ENCODE measurements at regions not wholly inside any gene's neighbourhood (a gene's known extent, or its start where the extent isn't known, plus 50 kb on each side); places are given as distances from the start of the nearest gene placed in this dataset.
A peak's percentile ranks its signal among the peaks of the same experiment; 100 is the strongest.
"Not testable (repeated sequence)": the region's sequence is repeated elsewhere in the genome, so short reads cannot be mapped to it uniquely, and the experiment has no call there.

DNA sequence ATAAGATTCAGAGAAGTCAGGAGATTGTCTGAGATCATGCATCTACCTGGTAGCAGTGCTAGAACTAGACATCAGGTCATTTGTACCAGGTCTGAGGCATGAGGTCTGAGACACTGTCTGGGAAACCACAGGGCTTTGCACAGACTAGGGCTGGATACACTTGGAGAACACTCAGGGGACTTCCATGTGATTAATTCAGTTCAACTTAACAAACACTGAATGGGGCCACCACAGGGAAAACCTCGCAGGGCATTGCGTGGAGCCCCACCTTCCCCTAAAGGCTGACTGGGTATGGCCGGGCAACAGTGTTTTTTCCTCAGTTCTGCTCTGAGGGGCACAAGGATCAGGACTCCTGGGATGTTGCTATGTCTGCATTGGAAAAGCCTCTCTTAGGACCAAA, 86.5 kb upstream of the WARS2 start:
- TF ChIP-seq POLR2A (IDR thresholded peaks at IDR 0.05; ENCODE audit: low read length) (no peak), GATA1 (IDR thresholded peaks at IDR 0.05; ENCODE audit: low read depth, low read length) (no peak)
- no peak for DNase-seq

GRCh38 chr1:119227456-119227855, 87.0 kb upstream of the WARS2 start:
- TF ChIP-seq GATA1 (IDR thresholded peaks at IDR 0.05; ENCODE audit: low read depth, low read length) = no peak
- TF ChIP-seq POLR2A (IDR thresholded peaks at IDR 0.05; ENCODE audit: low read length) = no peak
- DNase-seq = peak in 1 of 2 experiments; percentile 4

GRCh38 chr1:119228335-119229080, 88.1 kb upstream of the WARS2 start:
- TF ChIP-seq POLR2A (IDR thresholded peaks at IDR 0.05; ENCODE audit: low read length) (no peak), GATA1 (IDR thresholded peaks at IDR 0.05; ENCODE audit: low read depth, low read length) (no peak)
- DNase-seq = no peak

DNA sequence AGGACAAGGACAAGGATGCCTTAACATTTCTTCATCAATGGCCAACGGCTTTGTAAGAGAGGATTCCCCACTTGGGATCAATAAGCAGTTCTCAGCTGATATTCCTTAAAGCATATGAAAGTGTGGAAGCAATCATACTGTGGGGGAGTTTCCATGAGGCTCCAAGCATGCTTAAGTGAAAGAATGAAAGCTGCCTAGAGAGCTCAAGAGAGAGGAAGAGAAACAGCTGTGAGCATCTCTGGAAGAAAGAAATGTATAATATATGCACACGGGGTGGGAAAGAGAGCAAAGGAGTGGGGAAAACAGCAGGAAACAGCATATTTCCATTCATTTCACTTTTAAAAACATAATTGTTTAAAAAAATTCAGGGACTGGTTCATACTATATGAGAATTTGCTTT, 94.7 kb upstream of the WARS2 start:
- no peak for TF ChIP-seq GATA1 (IDR thresholded peaks at IDR 0.05; ENCODE audit: low read depth, low read length)
- TF ChIP-seq POLR2A (IDR thresholded peaks at IDR 0.05; ENCODE audit: low read length) = no peak
- no peak for DNase-seq

DNA sequence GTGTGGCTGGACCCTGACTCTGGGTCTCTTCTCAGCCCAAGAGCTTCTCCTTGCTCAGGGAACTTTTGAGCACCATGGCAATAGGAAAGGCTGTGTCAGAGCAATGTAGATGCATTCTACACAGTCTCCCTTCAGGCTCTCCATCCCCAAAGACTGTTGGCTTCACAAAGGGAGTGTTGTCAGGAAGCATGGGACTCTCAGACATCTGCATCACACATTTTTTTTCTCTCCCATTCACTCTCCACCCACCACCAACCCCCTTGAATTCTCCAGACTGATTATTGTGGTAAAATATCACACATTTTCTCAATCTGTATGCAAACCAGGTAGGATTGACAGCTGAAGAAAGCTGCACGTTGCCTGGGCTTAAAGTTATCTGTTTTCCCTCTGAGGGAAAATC, 105.4 kb upstream of the WARS2 start:
- no peak for DNase-seq
- TF ChIP-seq POLR2A (IDR thresholded peaks at IDR 0.05; ENCODE audit: low read length) = no peak
- TF ChIP-seq GATA1 (IDR thresholded peaks at IDR 0.05; ENCODE audit: low read depth, low read length) = no peak

GRCh38 chr1:119249283-119249682, 108.8 kb upstream of the WARS2 start:
- TF ChIP-seq GATA1 (IDR thresholded peaks at IDR 0.05; ENCODE audit: low read depth, low read length) = no peak
- no peak for TF ChIP-seq POLR2A (IDR thresholded peaks at IDR 0.05; ENCODE audit: low read length)
- peak; percentile 5 to 7 for DNase-seq

DNA sequence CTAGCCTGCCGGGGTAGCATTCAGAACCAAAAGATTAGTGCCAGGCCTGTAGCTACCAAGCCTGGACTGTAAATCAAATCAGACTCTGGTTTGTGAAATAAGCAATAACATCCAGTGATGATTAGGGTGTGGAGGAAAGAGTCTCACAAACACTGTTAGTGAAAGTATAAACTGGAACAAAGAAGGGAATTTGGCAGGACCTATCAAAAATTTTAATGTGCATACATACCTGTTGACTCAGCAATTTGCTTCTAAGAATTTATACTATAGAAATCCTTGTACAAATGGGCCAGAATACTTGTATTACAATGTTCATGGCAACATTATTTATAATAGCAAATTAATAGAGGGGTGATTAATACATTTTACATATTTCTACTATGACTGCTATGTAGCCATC, 109.8 kb upstream of the WARS2 start:
- TF ChIP-seq POLR2A (IDR thresholded peaks at IDR 0.05; ENCODE audit: low read length) = no peak
- TF ChIP-seq GATA1 (IDR thresholded peaks at IDR 0.05; ENCODE audit: low read depth, low read length) = no peak
- no peak for DNase-seq

- no peak for DNase-seq
- no peak for TF ChIP-seq POLR2A (IDR thresholded peaks at IDR 0.05; ENCODE audit: low read length)
Measured at GRCh38 chr1:119251751-119252150, 111.3 kb upstream of the WARS2 start.

- no peak for DNase-seq
- TF ChIP-seq GATA1 (IDR thresholded peaks at IDR 0.05; ENCODE audit: low read depth, low read length) (no peak), POLR2A (IDR thresholded peaks at IDR 0.05; ENCODE audit: low read length) (no peak)
Measured at GRCh38 chr1:119253366-119253765, 112.9 kb upstream of the WARS2 start.

DNA sequence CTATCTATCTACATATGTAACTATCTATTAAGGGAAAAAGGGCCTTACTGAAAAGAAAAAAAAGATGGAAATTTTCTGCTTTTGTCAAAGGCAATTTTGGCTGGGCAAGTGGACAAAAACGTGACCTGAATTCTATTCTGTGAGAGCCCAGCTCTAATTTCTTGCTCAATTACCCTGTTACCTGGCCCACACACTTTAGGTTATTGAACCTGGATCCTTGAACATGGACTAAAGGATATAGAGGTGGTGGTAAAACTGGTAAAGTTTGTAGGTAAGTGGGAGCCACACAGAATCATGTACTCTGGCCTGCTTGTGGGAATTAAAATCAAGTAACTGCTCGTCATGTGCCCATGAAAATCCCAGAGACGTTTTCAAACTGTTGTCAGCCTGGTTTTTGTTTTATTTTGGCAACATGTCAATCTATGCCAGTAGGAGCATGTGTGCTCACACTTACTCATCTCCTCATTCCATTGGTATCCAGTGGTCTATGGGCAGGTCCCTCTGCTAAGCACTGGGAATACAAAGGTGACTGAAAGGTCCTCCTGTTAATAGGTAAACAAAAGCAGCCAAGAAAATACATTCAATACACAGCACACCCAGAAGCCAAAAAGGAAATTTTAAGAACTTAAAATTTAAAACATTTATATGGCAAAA, 113.7 kb upstream of the WARS2 start:
- DNase-seq = no peak

DNA sequence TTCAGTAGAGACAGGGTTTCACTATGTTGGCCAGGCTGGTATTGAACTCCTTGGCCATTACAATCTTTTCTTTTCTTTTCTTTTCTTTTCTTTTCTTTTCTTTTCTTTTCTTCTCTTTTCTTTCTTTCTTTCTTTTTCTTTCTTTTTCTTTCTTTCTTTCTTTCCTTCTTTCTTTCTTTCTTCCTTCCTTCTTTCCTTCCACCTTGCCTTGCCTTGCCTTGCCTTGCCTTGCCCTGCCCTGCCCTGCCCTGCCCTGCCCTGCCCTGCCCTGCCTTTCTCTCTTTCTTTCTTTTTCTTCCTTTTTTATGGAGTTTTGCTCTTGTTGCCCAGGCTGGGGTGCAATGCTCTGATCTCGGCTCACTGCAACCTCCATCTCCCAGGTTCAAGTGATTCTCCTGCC, 112.5 kb upstream of the HAO2 start:
- DNase-seq = not testable (repeated sequence)

More for the DNA sequence above, 113.7 kb upstream of the WARS2 start:
- no peak for TF ChIP-seq GATA1 (IDR thresholded peaks at IDR 0.05; ENCODE audit: low read depth, low read length)
- TF ChIP-seq POLR2A (IDR thresholded peaks at IDR 0.05; ENCODE audit: low read length) = no peak

- TF ChIP-seq POLR2A (IDR thresholded peaks at IDR 0.05; ENCODE audit: low read length) (no peak), GATA1 (IDR thresholded peaks at IDR 0.05; ENCODE audit: low read depth, low read length) (no peak)
- DNase-seq = no peak
Measured at GRCh38 chr1:119260506-119260905, 108.1 kb upstream of the HAO2 start.

DNA sequence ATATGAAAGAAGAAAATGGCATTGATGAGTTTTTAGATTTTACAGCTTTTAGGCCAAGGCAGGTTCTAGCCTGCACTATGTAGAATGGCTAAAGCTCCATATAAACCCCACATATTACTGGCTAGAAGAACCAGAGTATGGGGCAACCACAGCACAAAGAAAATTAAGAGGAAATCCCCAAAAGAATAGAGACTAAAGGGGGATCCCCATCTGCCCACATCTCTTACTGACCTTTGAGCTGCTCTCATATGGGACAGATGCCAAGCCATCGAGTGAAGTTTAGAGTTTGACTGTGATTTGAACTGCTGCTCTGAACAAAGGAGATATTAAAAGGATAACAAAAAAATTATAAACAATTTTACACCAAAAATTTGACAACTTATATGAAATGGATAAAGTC, 102.2 kb upstream of the HAO2 start:
- no peak for DNase-seq
- no peak for TF ChIP-seq POLR2A (IDR thresholded peaks at IDR 0.05; ENCODE audit: low read length)
- TF ChIP-seq GATA1 (IDR thresholded peaks at IDR 0.05; ENCODE audit: low read depth, low read length) = no peak

- DNase-seq = no peak
- TF ChIP-seq POLR2A (IDR thresholded peaks at IDR 0.05; ENCODE audit: low read length) (no peak), GATA1 (IDR thresholded peaks at IDR 0.05; ENCODE audit: low read depth, low read length) (no peak)
Measured at GRCh38 chr1:119266858-119267257, 101.7 kb upstream of the HAO2 start.

- not testable (repeated sequence) for DNase-seq
Measured at GRCh38 chr1:119267288-119267687, 101.3 kb upstream of the HAO2 start.
